ENCODE measurements at regions not wholly inside any gene's neighbourhood (a gene's known extent, or its start where the extent isn't known, plus 50 kb on each side); places are given as distances from the start of the nearest gene placed in this dataset.
A peak's percentile ranks its signal among the peaks of the same experiment; 100 is the strongest.

- Histone ChIP-seq H3K4me2 (ENCODE audit: low read length) (no peak overlapping the region), H3K9ac (ENCODE audit: low read length) (no peak overlapping the region), H3K4me3 (ENCODE audit: low read length) (no peak overlapping the region), H3K79me1 (ENCODE audit: low read length) (no peaks in the 10 kb centered on the region), H4K8ac (ENCODE audit: low read depth, low read length) (no peak overlapping the region), H2BK15ac (replicated peaks; ENCODE audit: low read depth) (no peak overlapping the region), H3K36me3 (ENCODE audit: control insufficient read depth, insufficient read depth, low read length) (no peaks in the 10 kb centered on the region), H3K27me3 (ENCODE audit: insufficient read depth, low read length, poor library complexity) (no peaks in the 10 kb centered on the region), H3K27ac (ENCODE audit: low read depth, low read length) (no peak overlapping the region), H3K23ac (ENCODE audit: low read length) (no peak overlapping the region), H3K4me1 (ENCODE audit: control insufficient read depth, low read depth, low read length) (no peaks in the 10 kb centered on the region), H3K56ac (ENCODE audit: low read length) (no peak overlapping the region), H4K5ac (ENCODE audit: low read length) (no peak overlapping the region), H2BK5ac (ENCODE audit: low read length) (no peak overlapping the region), H3K79me2 (ENCODE audit: control insufficient read depth, insufficient read depth, low read length) (no peaks in the 10 kb centered on the region), H3K18ac (ENCODE audit: low read length) (no peak overlapping the region), H3K4ac (ENCODE audit: low read depth, low read length) (no peak overlapping the region), H2BK120ac (ENCODE audit: low read depth, low read length) (no peak overlapping the region), H2AK5ac (ENCODE audit: low read length) (no peak overlapping the region)
- whole genome bisulfite sequencing (ENCODE audit: extremely low coverage, insufficient coverage, low lambda C conversion rate) = no CpG with 5 or more reads among the region's 4 CpGs
- DNase-seq = no peak
Measured at GRCh38 chr6:54706844-54707605, 139.5 kb upstream of the FAM83B start.

GRCh38 chr6:54710456-54710855 lies 136.1 kb upstream of the FAM83B start:
- Histone ChIP-seq H2BK120ac (ENCODE audit: low read depth, low read length) (no peak overlapping the region), H3K4ac (ENCODE audit: low read depth, low read length) (no peak overlapping the region), H3K4me1 (ENCODE audit: control insufficient read depth, low read depth, low read length) (no peaks in the 10 kb centered on the region), H4K8ac (ENCODE audit: low read depth, low read length) (no peak overlapping the region), H3K79me1 (ENCODE audit: low read length) (no peaks in the 10 kb centered on the region), H4K5ac (ENCODE audit: low read length) (no peak overlapping the region), H3K79me2 (ENCODE audit: control insufficient read depth, insufficient read depth, low read length) (no peaks in the 10 kb centered on the region), H2AK5ac (ENCODE audit: low read length) (no peak overlapping the region), H2BK15ac (replicated peaks; ENCODE audit: low read depth) (no peak overlapping the region), H3K23ac (ENCODE audit: low read length) (no peak overlapping the region), H3K36me3 (ENCODE audit: control insufficient read depth, insufficient read depth, low read length) (no peaks in the 10 kb centered on the region), H2BK5ac (ENCODE audit: low read length) (no peak overlapping the region), H3K18ac (ENCODE audit: low read length) (no peak overlapping the region), H3K4me3 (ENCODE audit: low read length) (no peak overlapping the region), H3K27ac (ENCODE audit: low read depth, low read length) (no peak overlapping the region), H3K56ac (ENCODE audit: low read length) (no peak overlapping the region), H3K9ac (ENCODE audit: low read length) (no peak overlapping the region), H3K4me2 (ENCODE audit: low read length) (no peak overlapping the region), H3K27me3 (ENCODE audit: insufficient read depth, low read length, poor library complexity) (no peaks in the 10 kb centered on the region)
- WGBS (ENCODE audit: extremely low coverage, insufficient coverage, low lambda C conversion rate) = no CpG with 5 or more reads among the region's 2 CpGs
- DNase-seq = no peak

GRCh38 chr6:54716010-54716409 lies 130.6 kb upstream of the FAM83B start:
- Histone ChIP-seq H3K4me1 (ENCODE audit: control insufficient read depth, low read depth, low read length) (no peaks in the 10 kb centered on the region), H3K79me1 (ENCODE audit: low read length) (no peaks in the 10 kb centered on the region), H2BK5ac (ENCODE audit: low read length) (no peak overlapping the region), H3K4ac (ENCODE audit: low read depth, low read length) (no peak overlapping the region), H4K5ac (ENCODE audit: low read length) (no peak overlapping the region), H3K27ac (ENCODE audit: low read depth, low read length) (no peak overlapping the region), H3K23ac (ENCODE audit: low read length) (no peak overlapping the region), H3K36me3 (ENCODE audit: control insufficient read depth, insufficient read depth, low read length) (no peaks in the 10 kb centered on the region), H3K4me2 (ENCODE audit: low read length) (no peak overlapping the region), H3K79me2 (ENCODE audit: control insufficient read depth, insufficient read depth, low read length) (no peaks in the 10 kb centered on the region), H2BK120ac (ENCODE audit: low read depth, low read length) (no peak overlapping the region), H3K4me3 (ENCODE audit: low read length) (no peak overlapping the region), H3K9ac (ENCODE audit: low read length) (no peak overlapping the region), H3K18ac (ENCODE audit: low read length) (no peak overlapping the region), H3K27me3 (ENCODE audit: insufficient read depth, low read length, poor library complexity) (no peaks in the 10 kb centered on the region), H2AK5ac (ENCODE audit: low read length) (no peak overlapping the region), H3K56ac (ENCODE audit: low read length) (no peak overlapping the region), H4K8ac (ENCODE audit: low read depth, low read length) (no peak overlapping the region), H2BK15ac (replicated peaks; ENCODE audit: low read depth) (no peak overlapping the region)
- no peak for DNase-seq
- no CpG with 5 or more reads among the region's 6 CpGs for whole genome bisulfite sequencing (ENCODE audit: extremely low coverage, insufficient coverage, low lambda C conversion rate)

GRCh38 chr6:54716877-54717276 lies 129.7 kb upstream of the FAM83B start:
- Histone ChIP-seq H3K4ac (ENCODE audit: low read depth, low read length) (no peak overlapping the region), H2BK5ac (ENCODE audit: low read length) (no peak overlapping the region), H3K18ac (ENCODE audit: low read length) (no peak overlapping the region), H3K23ac (ENCODE audit: low read length) (no peak overlapping the region), H3K4me2 (ENCODE audit: low read length) (no peak overlapping the region), H3K9ac (ENCODE audit: low read length) (no peak overlapping the region), H4K8ac (ENCODE audit: low read depth, low read length) (no peak overlapping the region), H2BK15ac (replicated peaks; ENCODE audit: low read depth) (no peak overlapping the region), H3K36me3 (ENCODE audit: control insufficient read depth, insufficient read depth, low read length) (no peaks in the 10 kb centered on the region), H3K79me1 (ENCODE audit: low read length) (no peaks in the 10 kb centered on the region), H2BK120ac (ENCODE audit: low read depth, low read length) (no peak overlapping the region), H3K27me3 (ENCODE audit: insufficient read depth, low read length, poor library complexity) (no peaks in the 10 kb centered on the region), H2AK5ac (ENCODE audit: low read length) (no peak overlapping the region), H3K4me3 (ENCODE audit: low read length) (no peak overlapping the region), H4K5ac (ENCODE audit: low read length) (no peak overlapping the region), H3K27ac (ENCODE audit: low read depth, low read length) (no peak overlapping the region), H3K4me1 (ENCODE audit: control insufficient read depth, low read depth, low read length) (no peaks in the 10 kb centered on the region), H3K56ac (ENCODE audit: low read length) (no peak overlapping the region), H3K79me2 (ENCODE audit: control insufficient read depth, insufficient read depth, low read length) (no peaks in the 10 kb centered on the region)
- WGBS (ENCODE audit: extremely low coverage, insufficient coverage, low lambda C conversion rate) = 100% methylated on average over 1 of the region's 3 CpGs
- no peak for DNase-seq

- H3K27ac ChIP-seq (ENCODE audit: low read depth, low read length) = no peak overlapping the region
- no peak overlapping the region for H3K4ac ChIP-seq (ENCODE audit: low read depth, low read length)
- H3K4me2 ChIP-seq (ENCODE audit: low read length) = no peak overlapping the region
- no peak overlapping the region for H3K4me3 ChIP-seq (ENCODE audit: low read length)
- no CpG with 5 or more reads among the region's 5 CpGs for WGBS (ENCODE audit: extremely low coverage, insufficient coverage, low lambda C conversion rate)
- no peaks in the 10 kb centered on the region for H3K4me1 ChIP-seq (ENCODE audit: control insufficient read depth, low read depth, low read length)
- H3K23ac ChIP-seq (ENCODE audit: low read length) = no peak overlapping the region
- H3K9ac ChIP-seq (ENCODE audit: low read length) = no peak overlapping the region
- DNase-seq = peak; percentile 73
- no peak overlapping the region for H2AK5ac ChIP-seq (ENCODE audit: low read length)
- H3K36me3 ChIP-seq (ENCODE audit: control insufficient read depth, insufficient read depth, low read length) = no peaks in the 10 kb centered on the region
- no peak overlapping the region for H2BK120ac ChIP-seq (ENCODE audit: low read depth, low read length)
- no peaks in the 10 kb centered on the region for H3K79me1 ChIP-seq (ENCODE audit: low read length)
- no peak overlapping the region for H3K56ac ChIP-seq (ENCODE audit: low read length)
- no peak overlapping the region for H4K5ac ChIP-seq (ENCODE audit: low read length)
- no peaks in the 10 kb centered on the region for H3K27me3 ChIP-seq (ENCODE audit: insufficient read depth, low read length, poor library complexity)
- no peak overlapping the region for H3K18ac ChIP-seq (ENCODE audit: low read length)
- H3K79me2 ChIP-seq (ENCODE audit: control insufficient read depth, insufficient read depth, low read length) = no peaks in the 10 kb centered on the region
- H2BK5ac ChIP-seq (ENCODE audit: low read length) = no peak overlapping the region
- H2BK15ac ChIP-seq (replicated peaks; ENCODE audit: low read depth) = no peak overlapping the region
- no peak overlapping the region for H4K8ac ChIP-seq (ENCODE audit: low read depth, low read length)
Measured at GRCh38 chr6:54717849-54718455, 128.6 kb upstream of the FAM83B start.

Data from mesendoderm (in vitro differentiated cells).